Panc1 (cell line): ENCODE measurements at regions not wholly inside any gene's neighbourhood (a gene's known extent, or its start where the extent isn't known, plus 50 kb on each side); places are given as distances from the start of the nearest gene placed in this dataset.

Experiments used
- ATAC-seq: fragments of 200-7000 bp; cut with Tn5 transposase; 2 replicates; pipeline ENCODE4 v1.9.1; 2020; ENCODE audit warnings: mild to moderate bottlenecking, moderate library complexity
- BruUV-seq: library from RNA; stranded (reverse); fragments of 400-500 nt; replicated peaks from 2 replicates; lab custom pipeline; 2021; lab: Mats Ljungman, UMichigan
- CTCF ChIA-PET: fragments of 300-600 bp; sonication (Branson Sonifier 250); formaldehyde crosslinking; loops from one replicate; lab custom pipeline; 2022; ENCODE audit warnings: antibody characterized with exemption; lab: Charles Lee
- POLR2A ChIA-PET: fragments of 300-600 bp; sonication (Branson Sonifier 250); formaldehyde crosslinking; loops from one replicate; lab custom pipeline; 2022; ENCODE audit warnings: antibody characterized with exemption; lab: Charles Lee
- DNase-seq: peaks from one replicate; pipeline ENCODE4 v3.0.0-alpha.2; 2010; ENCODE audit warnings: low read depth, low spot score
- H3K27ac ChIP-seq: 2 replicates; pipeline ENCODE4 v1.5.1; 2011; ENCODE audit warnings: mild to moderate bottlenecking, low read length, inconsistent platforms
- H3K27me3 ChIP-seq: fragments of 200-500 bp; sonication (Bioruptor generic); 2 replicates; pipeline ENCODE4 v1.6.0; 2014; ENCODE audit warnings: low read length, inconsistent platforms; ENCODE audit not compliant: control insufficient read depth, insufficient read depth
- H3K36me3 ChIP-seq: fragments of 200-500 bp; sonication (Bioruptor generic); 2 replicates; pipeline ENCODE4 v1.5.1; 2014; ENCODE audit warnings: inconsistent platforms, mild to moderate bottlenecking, low read length, moderate library complexity; ENCODE audit not compliant: control insufficient read depth, insufficient read depth
- H3K4me1 ChIP-seq: 2 replicates; pipeline ENCODE4 v1.5.1; 2011; ENCODE audit warnings: inconsistent platforms, mild to moderate bottlenecking, low read length, moderate library complexity; ENCODE audit not compliant: control insufficient read depth, insufficient read depth
- H3K4me3 ChIP-seq, 2 experiments: 2 replicates each; pipeline ENCODE4 v1.5.1; 2011 to 2012; ENCODE audit warnings: low read depth in 2 of 2, low read length in 2 of 2, mild to moderate bottlenecking in 2 of 2, inconsistent platforms in 1 of 2, moderate library complexity in 1 of 2
- H3K9me3 ChIP-seq: fragments of 200-500 bp; sonication (Bioruptor generic); 2 replicates; pipeline ENCODE4 v1.5.1; 2014; ENCODE audit warnings: low read depth, mild to moderate bottlenecking, inconsistent platforms, low read length, moderate library complexity; ENCODE audit not compliant: control insufficient read depth, insufficient read depth
- POLR2AphosphoS5 ChIP-seq: IDR thresholded peaks from 2 replicates; pipeline ENCODE4 v1.6.1; 2012; ENCODE audit warnings: mild to moderate bottlenecking, low read depth, low read length, moderate library complexity
- SIN3A ChIP-seq: IDR thresholded peaks from 2 replicates; pipeline ENCODE4 v1.6.1; 2012; ENCODE audit warnings: low read depth, mild to moderate bottlenecking, low read length, moderate library complexity, borderline replicate concordance; ENCODE audit not compliant: insufficient read depth
- TCF7L2 ChIP-seq: IDR thresholded peaks from 2 replicates; pipeline ENCODE4 v1.6.1; 2011; ENCODE audit warnings: mild to moderate bottlenecking, low read depth, low read length, inconsistent platforms
- in situ Hi-C: cut with HindIII; loops from 2 replicates; pipeline ENCODE4 v1.10.0; 2016; ENCODE audit warnings: low sequenced_read_pairs, low pct_unique_long_range_greater_than_20kb
- intact Hi-C: fragments of 100-400 bp; cut with micrococcal nuclease; formaldehyde crosslinking; loops from one replicate; pipeline ENCODE4 v1.10.0; 2022; ENCODE audit not compliant: unreplicated experiment
- TF ChIP-seq, protein P1 (sequence below): fragments of 450-650 bp; IDR thresholded peaks from 2 replicates; pipeline ENCODE4 v1.5.1; 2017; ENCODE audit warnings: mild to moderate bottlenecking
- TF ChIP-seq, protein P2 (sequence below), 2 experiments: IDR thresholded peaks; 2 replicates each; pipeline ENCODE4 v1.6.1; 2011 to 2012; ENCODE audit warnings: low read depth in 2 of 2, control low read depth in 1 of 2, low read length in 1 of 2, mild to moderate bottlenecking in 1 of 2, moderate library complexity in 1 of 2; ENCODE audit not compliant: insufficient read depth in 1 of 2

DNA sequence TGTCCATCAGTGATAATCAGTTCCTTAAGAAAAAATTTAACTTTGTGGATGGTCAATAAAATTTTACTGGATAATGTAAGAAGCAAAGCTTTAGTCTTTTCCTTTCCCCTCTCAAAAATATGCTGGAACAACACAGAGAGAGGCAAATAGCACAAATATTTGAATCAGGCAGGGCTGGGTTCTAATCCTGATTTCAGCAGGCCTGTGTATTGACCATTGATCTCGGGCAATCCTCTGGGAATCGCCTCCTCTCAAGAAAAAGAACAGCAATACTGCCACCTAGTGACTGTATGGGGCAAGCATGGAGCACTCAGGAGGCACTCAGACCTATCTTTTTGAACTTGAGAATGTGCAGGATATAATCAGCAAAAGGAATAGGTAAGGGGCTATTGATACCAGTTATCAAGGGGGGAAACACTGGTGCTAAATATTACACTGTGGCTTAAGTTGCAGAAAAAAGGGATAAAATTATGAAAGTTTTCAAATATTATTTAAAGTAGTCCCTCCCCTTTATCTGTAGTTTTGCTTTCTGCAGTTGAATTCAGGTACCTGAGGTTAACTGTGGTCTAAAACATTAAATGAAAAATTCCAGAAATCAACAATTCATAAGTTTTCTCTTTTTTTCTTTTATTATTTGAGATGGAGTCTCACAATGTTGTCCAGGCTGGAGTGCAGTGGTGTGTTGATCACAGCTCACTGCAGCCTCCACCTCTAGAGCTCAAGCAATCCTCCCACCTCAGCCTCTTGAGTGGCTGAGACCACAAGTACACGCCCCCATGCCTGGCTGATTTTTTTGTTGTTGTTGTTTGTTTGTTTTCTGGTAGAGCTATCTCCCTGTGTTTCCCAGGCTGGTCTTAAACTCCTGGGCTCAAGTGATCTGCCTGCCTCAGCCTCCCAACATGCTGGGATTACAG, 91.8 kb upstream of the NHSL1 start:
- ChIA-PET POLR2A (no interaction called here), CTCF (interaction anchor here (0.6 to 1.0 kb wide), 4 partner anchors 63 to 175 kb away, joined by 3 to 5 read pairs (median 4); no protein-coding TSS in a partner anchor)
- intact Hi-C loops = loop anchor here (1.0 to 10.0 kb wide), 3 partner anchors 94 to 476 kb away; no protein-coding TSS in a partner anchor
- no peak for TF ChIP-seq TCF7L2
- TF ChIP-seq, protein P1, sequence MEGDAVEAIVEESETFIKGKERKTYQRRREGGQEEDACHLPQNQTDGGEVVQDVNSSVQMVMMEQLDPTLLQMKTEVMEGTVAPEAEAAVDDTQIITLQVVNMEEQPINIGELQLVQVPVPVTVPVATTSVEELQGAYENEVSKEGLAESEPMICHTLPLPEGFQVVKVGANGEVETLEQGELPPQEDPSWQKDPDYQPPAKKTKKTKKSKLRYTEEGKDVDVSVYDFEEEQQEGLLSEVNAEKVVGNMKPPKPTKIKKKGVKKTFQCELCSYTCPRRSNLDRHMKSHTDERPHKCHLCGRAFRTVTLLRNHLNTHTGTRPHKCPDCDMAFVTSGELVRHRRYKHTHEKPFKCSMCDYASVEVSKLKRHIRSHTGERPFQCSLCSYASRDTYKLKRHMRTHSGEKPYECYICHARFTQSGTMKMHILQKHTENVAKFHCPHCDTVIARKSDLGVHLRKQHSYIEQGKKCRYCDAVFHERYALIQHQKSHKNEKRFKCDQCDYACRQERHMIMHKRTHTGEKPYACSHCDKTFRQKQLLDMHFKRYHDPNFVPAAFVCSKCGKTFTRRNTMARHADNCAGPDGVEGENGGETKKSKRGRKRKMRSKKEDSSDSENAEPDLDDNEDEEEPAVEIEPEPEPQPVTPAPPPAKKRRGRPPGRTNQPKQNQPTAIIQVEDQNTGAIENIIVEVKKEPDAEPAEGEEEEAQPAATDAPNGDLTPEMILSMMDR = peak; percentile 90
- BruUV-seq = no TSS peak
- in situ Hi-C loops = no loop called here
- no peaks in the 10 kb centered on the region for H3K36me3 ChIP-seq
- ATAC-seq = peak; percentile 78
- H3K4me1 ChIP-seq = peaks cover 27% of the 10 kb centered on the region
- H3K9me3 ChIP-seq = no peaks in the 10 kb centered on the region
- no peak overlapping the region for H3K27ac ChIP-seq
- no peaks in the 10 kb centered on the region for H3K27me3 ChIP-seq
- DNase-seq = peak; percentile 61
- H3K4me3 ChIP-seq = no peak overlapping the region

DNA sequence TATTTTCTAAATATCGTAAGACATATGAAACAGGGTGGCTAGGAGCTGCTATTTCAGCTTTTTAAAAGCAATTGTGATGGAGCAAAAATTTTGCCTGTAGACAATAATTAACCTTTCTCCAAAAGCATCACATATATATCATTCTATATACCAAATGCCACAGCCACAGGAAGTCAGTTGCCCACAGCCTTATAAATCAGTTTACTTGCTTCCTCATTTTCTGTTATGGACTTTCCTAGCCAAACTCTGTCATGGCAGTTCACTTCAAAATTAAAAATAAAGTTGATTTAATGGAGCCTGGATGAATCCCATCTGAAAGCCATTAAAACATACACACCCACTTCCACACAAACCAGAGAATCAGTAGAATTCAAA, 93.4 kb upstream of the NHSL1 start:
- DNase-seq (no peak), ATAC-seq (no peak)
- BruUV-seq = TSS peak; percentile 64
- H3K4me1 ChIP-seq = peaks cover 25% of the 10 kb centered on the region
- TF ChIP-seq POLR2AphosphoS5 (no peak), SIN3A (no peak), TCF7L2 (no peak)
- TF ChIP-seq, protein P1 = no peak
- TF ChIP-seq, protein P2, sequence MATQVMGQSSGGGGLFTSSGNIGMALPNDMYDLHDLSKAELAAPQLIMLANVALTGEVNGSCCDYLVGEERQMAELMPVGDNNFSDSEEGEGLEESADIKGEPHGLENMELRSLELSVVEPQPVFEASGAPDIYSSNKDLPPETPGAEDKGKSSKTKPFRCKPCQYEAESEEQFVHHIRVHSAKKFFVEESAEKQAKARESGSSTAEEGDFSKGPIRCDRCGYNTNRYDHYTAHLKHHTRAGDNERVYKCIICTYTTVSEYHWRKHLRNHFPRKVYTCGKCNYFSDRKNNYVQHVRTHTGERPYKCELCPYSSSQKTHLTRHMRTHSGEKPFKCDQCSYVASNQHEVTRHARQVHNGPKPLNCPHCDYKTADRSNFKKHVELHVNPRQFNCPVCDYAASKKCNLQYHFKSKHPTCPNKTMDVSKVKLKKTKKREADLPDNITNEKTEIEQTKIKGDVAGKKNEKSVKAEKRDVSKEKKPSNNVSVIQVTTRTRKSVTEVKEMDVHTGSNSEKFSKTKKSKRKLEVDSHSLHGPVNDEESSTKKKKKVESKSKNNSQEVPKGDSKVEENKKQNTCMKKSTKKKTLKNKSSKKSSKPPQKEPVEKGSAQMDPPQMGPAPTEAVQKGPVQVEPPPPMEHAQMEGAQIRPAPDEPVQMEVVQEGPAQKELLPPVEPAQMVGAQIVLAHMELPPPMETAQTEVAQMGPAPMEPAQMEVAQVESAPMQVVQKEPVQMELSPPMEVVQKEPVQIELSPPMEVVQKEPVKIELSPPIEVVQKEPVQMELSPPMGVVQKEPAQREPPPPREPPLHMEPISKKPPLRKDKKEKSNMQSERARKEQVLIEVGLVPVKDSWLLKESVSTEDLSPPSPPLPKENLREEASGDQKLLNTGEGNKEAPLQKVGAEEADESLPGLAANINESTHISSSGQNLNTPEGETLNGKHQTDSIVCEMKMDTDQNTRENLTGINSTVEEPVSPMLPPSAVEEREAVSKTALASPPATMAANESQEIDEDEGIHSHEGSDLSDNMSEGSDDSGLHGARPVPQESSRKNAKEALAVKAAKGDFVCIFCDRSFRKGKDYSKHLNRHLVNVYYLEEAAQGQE (IDR thresholded peaks at IDR 0.05; ENCODE audit: insufficient read depth in 1 of 2, low read depth in 2 of 2, low read length in 1 of 2) = no peak
- H3K4me3 ChIP-seq = peak overlapping the region; percentile 13 to 53
- in situ Hi-C loops (no loop called here), intact Hi-C loops (loop anchor here (10.0 kb wide), 2 partner anchors 92 to 478 kb away; no protein-coding TSS in a partner anchor)
- peak overlapping the region; percentile 84 for H3K27ac ChIP-seq
- H3K36me3 ChIP-seq = no peaks in the 10 kb centered on the region
- H3K27me3 ChIP-seq = no peaks in the 10 kb centered on the region
- H3K9me3 ChIP-seq = no peaks in the 10 kb centered on the region
- POLR2A ChIA-PET = no interaction called here
- CTCF ChIA-PET = interaction anchor here (0.8 to 1.0 kb wide), 2 partner anchors 22 to 295 kb away, joined by 3 to 4 read pairs; no protein-coding TSS in a partner anchor
